ENCODE measurements at regions not wholly inside any gene's neighbourhood (a gene's known extent, or its start where the extent isn't known, plus 50 kb on each side); places are given as distances from the start of the nearest gene placed in this dataset.

GRCh38 chr2:150589681-150590080 is 102.2 kb upstream of the RND3 start:
- Histone ChIP-seq H3K27me3 (ENCODE audit: control insufficient read depth, insufficient read depth, low read length) (no peaks in the 10 kb centered on the region), H3K4me3 (ENCODE audit: insufficient read depth, low read depth, low read length) (no peak overlapping the region), H3K36me3 (replicated peaks; ENCODE audit: control insufficient read depth, insufficient read depth, low read length) (no peaks in the 10 kb centered on the region)
- DNase-seq: no peak

GRCh38 chr2:150588506-150588870 is 101.0 kb upstream of the RND3 start:
- DNase-seq: no peak
- H3K36me3 ChIP-seq (replicated peaks; ENCODE audit: control insufficient read depth, insufficient read depth, low read length): no peaks in the 10 kb centered on the region
- no peaks in the 10 kb centered on the region for H3K27me3 ChIP-seq (ENCODE audit: control insufficient read depth, insufficient read depth, low read length)
- H3K4me3 ChIP-seq (ENCODE audit: insufficient read depth, low read depth, low read length): no peak overlapping the region

GRCh38 chr2:150587547-150588505 is 100.4 kb upstream of the RND3 start:
- no peaks in the 10 kb centered on the region for H3K36me3 ChIP-seq (replicated peaks; ENCODE audit: control insufficient read depth, insufficient read depth, low read length)
- H3K27me3 ChIP-seq (ENCODE audit: control insufficient read depth, insufficient read depth, low read length): no peaks in the 10 kb centered on the region
- peak; percentile 11 for DNase-seq
- no peak overlapping the region for H3K4me3 ChIP-seq (ENCODE audit: insufficient read depth, low read depth, low read length)

GRCh38 chr2:150586858-150587257 is 99.4 kb upstream of the RND3 start:
- H3K36me3 ChIP-seq (replicated peaks; ENCODE audit: control insufficient read depth, insufficient read depth, low read length): no peaks in the 10 kb centered on the region
- DNase-seq: no peak
- H3K27me3 ChIP-seq (ENCODE audit: control insufficient read depth, insufficient read depth, low read length): no peaks in the 10 kb centered on the region
- no peak overlapping the region for H3K4me3 ChIP-seq (ENCODE audit: insufficient read depth, low read depth, low read length)

- no peak for DNase-seq
- no peaks in the 10 kb centered on the region for H3K27me3 ChIP-seq (ENCODE audit: control insufficient read depth, insufficient read depth, low read length)
- H3K36me3 ChIP-seq (replicated peaks; ENCODE audit: control insufficient read depth, insufficient read depth, low read length): no peaks in the 10 kb centered on the region
- no peak overlapping the region for H3K4me3 ChIP-seq (ENCODE audit: insufficient read depth, low read depth, low read length)
These were observed 97.9 kb upstream of the RND3 start for GRCh38 chr2:150585221-150585971.

GRCh38 chr2:150584081-150584480 is 96.6 kb upstream of the RND3 start:
- no peak overlapping the region for H3K4me3 ChIP-seq (ENCODE audit: insufficient read depth, low read depth, low read length)
- no peaks in the 10 kb centered on the region for H3K36me3 ChIP-seq (replicated peaks; ENCODE audit: control insufficient read depth, insufficient read depth, low read length)
- no peak for DNase-seq
- H3K27me3 ChIP-seq (ENCODE audit: control insufficient read depth, insufficient read depth, low read length): no peaks in the 10 kb centered on the region

GRCh38 chr2:150581717-150582472 is 94.4 kb upstream of the RND3 start:
- no peaks in the 10 kb centered on the region for H3K36me3 ChIP-seq (replicated peaks; ENCODE audit: control insufficient read depth, insufficient read depth, low read length)
- no peak for DNase-seq
- H3K4me3 ChIP-seq (ENCODE audit: insufficient read depth, low read depth, low read length): no peak overlapping the region
- no peaks in the 10 kb centered on the region for H3K27me3 ChIP-seq (ENCODE audit: control insufficient read depth, insufficient read depth, low read length)

- H3K36me3 ChIP-seq (replicated peaks; ENCODE audit: control insufficient read depth, insufficient read depth, low read length): no peaks in the 10 kb centered on the region
- DNase-seq: no peak
- H3K4me3 ChIP-seq (ENCODE audit: insufficient read depth, low read depth, low read length): no peak overlapping the region
- no peaks in the 10 kb centered on the region for H3K27me3 ChIP-seq (ENCODE audit: control insufficient read depth, insufficient read depth, low read length)
These were observed 91.0 kb upstream of the RND3 start for GRCh38 chr2:150578481-150578880.

GRCh38 chr2:150575861-150576260 is 88.4 kb upstream of the RND3 start:
- H3K4me3 ChIP-seq (ENCODE audit: insufficient read depth, low read depth, low read length): no peak overlapping the region
- H3K27me3 ChIP-seq (ENCODE audit: control insufficient read depth, insufficient read depth, low read length): no peaks in the 10 kb centered on the region
- no peaks in the 10 kb centered on the region for H3K36me3 ChIP-seq (replicated peaks; ENCODE audit: control insufficient read depth, insufficient read depth, low read length)
- DNase-seq: no peak

GRCh38 chr2:150572961-150573395 is 85.5 kb upstream of the RND3 start:
- Histone ChIP-seq H3K36me3 (replicated peaks; ENCODE audit: control insufficient read depth, insufficient read depth, low read length) (no peaks in the 10 kb centered on the region), H3K27me3 (ENCODE audit: control insufficient read depth, insufficient read depth, low read length) (no peaks in the 10 kb centered on the region), H3K4me3 (ENCODE audit: insufficient read depth, low read depth, low read length) (no peak overlapping the region)
- DNase-seq: no peak

GRCh38 chr2:150572194-150572766 is 84.8 kb upstream of the RND3 start:
- no peaks in the 10 kb centered on the region for H3K27me3 ChIP-seq (ENCODE audit: control insufficient read depth, insufficient read depth, low read length)
- H3K36me3 ChIP-seq (replicated peaks; ENCODE audit: control insufficient read depth, insufficient read depth, low read length): no peaks in the 10 kb centered on the region
- no peak overlapping the region for H3K4me3 ChIP-seq (ENCODE audit: insufficient read depth, low read depth, low read length)
- no peak for DNase-seq

GRCh38 chr2:150571121-150571520 is 83.7 kb upstream of the RND3 start:
- Histone ChIP-seq H3K27me3 (ENCODE audit: control insufficient read depth, insufficient read depth, low read length) (no peaks in the 10 kb centered on the region), H3K4me3 (ENCODE audit: insufficient read depth, low read depth, low read length) (no peak overlapping the region), H3K36me3 (replicated peaks; ENCODE audit: control insufficient read depth, insufficient read depth, low read length) (no peaks in the 10 kb centered on the region)
- no peak for DNase-seq

- no peaks in the 10 kb centered on the region for H3K36me3 ChIP-seq (replicated peaks; ENCODE audit: control insufficient read depth, insufficient read depth, low read length)
- no peak overlapping the region for H3K4me3 ChIP-seq (ENCODE audit: insufficient read depth, low read depth, low read length)
- DNase-seq: no peak
- H3K27me3 ChIP-seq (ENCODE audit: control insufficient read depth, insufficient read depth, low read length): no peaks in the 10 kb centered on the region
These were observed 83.2 kb upstream of the RND3 start for GRCh38 chr2:150570712-150571111.

GRCh38 chr2:150569761-150570160 is 82.3 kb upstream of the RND3 start:
- Histone ChIP-seq H3K36me3 (replicated peaks; ENCODE audit: control insufficient read depth, insufficient read depth, low read length) (no peaks in the 10 kb centered on the region), H3K4me3 (ENCODE audit: insufficient read depth, low read depth, low read length) (no peak overlapping the region), H3K27me3 (ENCODE audit: control insufficient read depth, insufficient read depth, low read length) (no peaks in the 10 kb centered on the region)
- no peak for DNase-seq

All from H7 (cell line).